Urothelium cell line (cell line): ENCODE measurements at regions not wholly inside any gene's neighbourhood (a gene's known extent, or its start where the extent isn't known, plus 50 kb on each side); places are given as distances from the start of the nearest gene placed in this dataset.
A peak's percentile ranks its signal among the peaks of the same experiment; 100 is the strongest.

Experiments used
- DNase-seq: peaks from one replicate; pipeline ENCODE4 v3.0.0; 2011; ENCODE audit warnings: low spot score, mixed read lengths
- FAIRE-seq: peaks from 2 replicates; lab custom pipeline; 2011; peaks lifted over from hg19 to GRCh38; lab: Jason Lieb, UNC

DNA sequence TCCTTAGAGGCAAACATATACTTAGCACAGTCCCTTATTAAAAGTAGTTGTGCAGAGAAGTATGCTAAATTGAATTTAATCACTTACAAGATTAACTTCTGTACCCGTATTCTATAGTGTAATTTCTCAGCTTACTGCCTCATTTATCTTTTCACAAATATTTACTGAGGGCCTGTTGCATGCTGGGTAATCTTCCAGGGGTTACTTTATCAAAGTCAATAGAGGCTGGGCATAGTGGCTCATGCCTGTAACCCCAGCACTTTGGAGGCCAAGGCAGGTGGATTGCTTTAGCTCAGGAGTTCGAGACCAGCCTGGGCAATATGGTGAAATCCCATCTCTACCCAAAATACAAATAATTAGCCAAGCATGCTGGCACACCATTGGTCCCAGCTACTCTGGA lies 111.7 kb upstream of the RAB27B start:
- DNase-seq (no peak), FAIRE-seq (no peak)

GRCh38 chr18:54717673-54718407 lies 110.4 kb upstream of the RAB27B start:
- FAIRE-seq (no peak), DNase-seq (no peak)

DNA sequence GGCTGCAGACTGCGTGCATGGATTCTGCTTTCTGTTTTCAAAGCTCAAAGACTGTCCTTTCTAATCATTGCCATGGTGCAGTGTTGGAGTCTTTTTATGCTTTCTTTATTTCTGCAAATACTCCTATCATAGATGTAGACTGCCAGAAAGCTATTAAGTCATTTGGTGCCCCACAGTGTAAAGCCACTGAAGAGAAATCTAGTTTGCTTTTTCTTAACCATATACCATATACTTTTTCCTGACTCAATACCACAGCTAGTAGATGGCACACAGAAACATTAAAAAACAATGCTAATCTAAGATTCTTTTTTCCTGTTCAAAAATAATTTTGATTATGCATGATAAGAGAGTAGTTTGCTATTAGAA lies 109.9 kb upstream of the RAB27B start:
- no peak for FAIRE-seq
- DNase-seq: no peak

DNA sequence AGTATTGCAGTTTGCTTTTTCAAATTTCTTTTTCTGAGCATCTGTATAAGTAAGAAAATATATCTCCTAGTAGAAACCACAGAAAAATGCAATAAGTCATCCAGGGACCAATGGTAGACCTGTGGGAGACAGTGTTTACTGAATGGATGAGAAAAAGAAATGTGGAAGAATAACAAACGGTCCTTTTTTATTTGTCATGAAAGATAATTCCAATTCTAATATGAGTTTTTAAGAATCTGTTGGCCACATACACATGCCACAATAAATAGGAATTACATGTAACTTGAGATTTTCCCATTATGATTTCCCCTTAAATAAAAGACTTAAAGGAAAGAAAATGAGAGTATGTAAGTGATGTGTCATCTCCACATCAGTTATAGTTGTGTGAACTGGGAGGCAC lies 107.7 kb upstream of the RAB27B start:
- DNase-seq (no peak), FAIRE-seq (no peak)

DNA sequence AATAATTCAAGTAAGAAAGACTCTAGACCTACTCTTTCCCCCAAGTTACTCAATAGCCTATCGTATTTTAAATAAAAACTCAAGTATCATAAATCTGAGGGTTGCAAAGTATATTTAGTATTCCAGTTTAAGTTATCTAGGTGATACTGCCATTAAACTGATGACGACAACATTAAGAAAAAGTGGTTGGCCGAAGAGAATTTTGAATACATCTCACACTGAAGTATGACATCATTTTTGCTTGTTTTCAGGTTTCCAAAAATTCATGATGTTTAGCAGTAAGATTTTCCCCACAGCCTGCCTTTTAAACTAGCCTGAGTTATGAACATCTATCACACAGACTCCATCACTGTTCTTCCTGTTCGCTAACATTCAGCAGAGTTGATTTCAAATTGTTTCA lies 102.1 kb upstream of the RAB27B start:
- FAIRE-seq: no peak
- DNase-seq: no peak

DNA sequence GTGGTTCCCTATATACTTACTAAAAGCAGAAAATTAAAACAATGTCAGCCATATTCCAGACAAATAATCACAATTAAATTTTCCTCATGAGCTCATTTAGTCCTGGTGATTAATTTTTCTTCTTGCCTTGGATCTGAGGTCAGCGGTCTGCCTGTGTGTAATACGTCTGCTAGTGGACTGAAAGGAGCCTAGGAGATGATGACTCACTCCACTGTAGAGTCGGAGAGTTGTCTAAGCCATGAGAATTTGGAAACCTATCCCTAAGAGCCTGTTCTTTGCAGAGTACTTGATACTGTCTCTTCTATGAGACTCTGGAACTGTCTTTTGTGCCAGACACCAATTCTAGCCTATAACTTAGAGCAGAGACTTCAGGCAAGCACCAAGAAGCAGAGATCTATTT lies 94.2 kb upstream of the RAB27B start:
- peak; percentile 51 for DNase-seq

GRCh38 chr18:54736981-54737380 lies 91.3 kb upstream of the RAB27B start:
- no peak for DNase-seq
- no peak for FAIRE-seq

More for the DNA sequence above, 94.2 kb upstream of the RAB27B start:
- no peak for FAIRE-seq

GRCh38 chr18:54737986-54738385 lies 90.3 kb upstream of the RAB27B start:
- FAIRE-seq (no peak), DNase-seq (peak; percentile 6)

- no peak for DNase-seq
- no peak for FAIRE-seq
Observed at GRCh38 chr18:54739476-54739875, 88.8 kb upstream of the RAB27B start.

- no peak for DNase-seq
- FAIRE-seq: no peak
Observed at GRCh38 chr18:54740136-54740846, 88.0 kb upstream of the RAB27B start.

GRCh38 chr18:54742120-54742519 lies 86.2 kb upstream of the RAB27B start:
- FAIRE-seq (no peak), DNase-seq (no peak)

- DNase-seq: no peak
Observed at GRCh38 chr18:54742659-54743604, 85.3 kb upstream of the RAB27B start.

GRCh38 chr18:54743605-54743995 lies 84.7 kb upstream of the RAB27B start:
- DNase-seq (no peak), FAIRE-seq (no peak)

More at GRCh38 chr18:54742659-54743604, 85.3 kb upstream of the RAB27B start:
- FAIRE-seq: no peak

DNA sequence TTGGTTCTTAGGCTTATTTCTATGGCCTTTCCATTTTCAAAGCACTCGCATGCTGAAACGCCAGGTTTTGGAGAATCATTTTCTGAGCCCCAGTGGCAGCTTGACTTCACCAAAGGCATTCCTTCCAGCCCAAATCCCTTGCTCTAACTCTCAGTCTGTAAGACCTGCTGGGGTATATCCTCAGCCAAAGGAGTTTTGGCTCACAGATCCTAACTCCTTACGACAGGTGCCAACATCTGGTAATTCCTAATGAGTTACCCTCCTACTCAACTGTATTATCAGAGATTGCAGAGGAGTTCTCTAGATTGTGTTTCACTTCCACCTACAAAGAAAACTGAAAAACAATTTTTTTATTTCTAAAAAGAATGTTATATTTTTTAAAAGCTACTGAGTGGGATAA lies 79.0 kb upstream of the RAB27B start:
- FAIRE-seq (no peak), DNase-seq (no peak)

- FAIRE-seq (no peak), DNase-seq (no peak)
Observed at GRCh38 chr18:54750350-54750749, 77.9 kb upstream of the RAB27B start.

DNA sequence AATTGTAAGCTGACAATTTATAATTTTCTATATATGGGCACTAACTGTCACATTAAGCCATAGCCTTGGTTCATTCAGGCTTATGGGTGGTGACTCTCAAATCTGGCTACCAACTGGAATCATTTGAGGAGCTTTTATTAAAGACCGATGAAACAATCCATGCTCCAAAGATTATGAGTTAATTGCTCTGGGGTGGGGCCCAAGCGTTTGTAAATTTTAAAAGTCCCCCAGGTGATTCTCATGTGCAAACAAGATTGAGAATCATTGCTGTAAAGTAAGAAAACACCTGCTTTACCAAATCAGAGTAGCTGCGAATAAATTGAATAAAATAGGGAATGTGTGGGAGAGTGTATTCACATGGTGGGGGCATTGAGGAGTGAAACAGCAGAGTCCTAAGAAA lies 76.1 kb upstream of the RAB27B start:
- DNase-seq (no peak), FAIRE-seq (no peak)

- FAIRE-seq (no peak), DNase-seq (no peak)
Observed at GRCh38 chr18:54755456-54755855, 72.8 kb upstream of the RAB27B start.

DNA sequence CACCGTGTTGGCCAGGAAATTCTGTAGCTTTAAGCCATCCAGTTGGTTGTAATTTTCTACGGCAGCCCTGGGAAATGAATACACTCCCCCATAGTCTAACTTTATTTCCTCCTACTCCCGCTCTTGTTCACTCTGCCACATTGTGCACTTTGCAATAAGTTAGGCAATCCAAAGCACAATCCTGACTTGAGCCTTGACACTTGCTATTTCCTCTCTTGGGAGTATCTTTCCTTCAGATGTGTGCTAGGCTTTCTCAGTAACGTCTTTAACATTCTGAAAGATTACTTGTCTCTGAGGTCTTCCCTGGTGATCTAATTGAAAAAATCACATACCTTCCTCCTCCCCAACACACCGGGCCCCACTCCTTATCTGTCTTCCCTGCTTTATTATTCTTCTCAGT lies 65.9 kb upstream of the RAB27B start:
- no peak for FAIRE-seq
- DNase-seq: no peak

DNA sequence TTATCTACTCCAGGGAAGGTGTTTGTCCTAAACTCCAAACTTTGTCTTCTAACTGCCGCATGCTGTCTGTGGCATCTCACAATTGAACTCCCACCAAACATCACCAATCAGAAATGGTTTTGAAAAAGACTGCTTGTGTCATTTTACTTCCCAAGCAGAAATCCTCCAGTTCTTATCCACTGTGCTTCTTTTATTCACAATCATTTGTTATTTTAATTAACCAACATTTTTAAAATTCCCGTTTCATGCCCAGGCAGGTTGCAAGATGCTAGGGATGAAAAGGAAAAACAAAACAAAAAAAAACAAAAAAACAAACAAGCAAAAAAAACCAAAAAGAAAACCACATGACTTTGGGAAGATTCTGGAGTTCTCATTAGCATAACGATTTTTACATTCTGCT lies 63.5 kb upstream of the RAB27B start:
- FAIRE-seq (no peak), DNase-seq (no peak)

- DNase-seq: no peak
- no peak for FAIRE-seq
Observed at GRCh38 chr18:54765636-54766375, 62.5 kb upstream of the RAB27B start.

DNA sequence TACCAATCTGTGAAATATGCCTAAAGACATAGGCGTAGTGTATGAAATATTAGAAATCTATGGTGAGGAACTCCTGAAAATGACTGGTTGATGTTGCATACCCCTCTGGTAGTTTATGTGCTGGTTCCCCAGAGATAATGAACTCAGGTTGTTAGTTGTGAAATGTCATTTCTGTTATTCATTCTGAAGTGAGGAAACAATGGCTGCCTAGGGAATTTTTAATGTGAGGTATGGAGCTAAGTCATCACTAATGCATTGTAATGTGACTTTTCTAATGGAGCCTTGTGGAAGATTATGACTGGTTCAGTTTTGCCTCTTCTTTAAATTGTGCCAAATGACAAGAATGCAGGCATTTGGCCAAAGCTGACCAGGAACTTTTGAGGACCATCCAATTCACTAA lies 61.6 kb upstream of the RAB27B start:
- FAIRE-seq: no peak
- no peak for DNase-seq
